ENCODE measurements at regions not wholly inside any gene's neighbourhood (a gene's known extent, or its start where the extent isn't known, plus 50 kb on each side); places are given as distances from the start of the nearest gene placed in this dataset.

- TF ChIP-seq IRF1 (CRISPR knock-in tag; IDR thresholded peaks at IDR 0.05) (no peak), RELA (CRISPR knock-in tag; IDR thresholded peaks at IDR 0.05; ENCODE audit: borderline replicate concordance) (no peak), NR3C1 (CRISPR knock-in tag; conservative IDR thresholded peaks at IDR 0.05; ENCODE audit: low read depth) (no peak), GABPB1 (CRISPR knock-in tag; IDR thresholded peaks at IDR 0.05) (no peak)
Observed at GRCh38 chr2:105522645-105523044, 123.8 kb upstream of the FHL2 start (continued).

GRCh38 chr2:105521616-105522015 lies 122.8 kb upstream of the FHL2 start:
- no peak overlapping the region for H3K4me3 Mint-ChIP-seq
- TF ChIP-seq SP1 (CRISPR knock-in tag; conservative IDR thresholded peaks at IDR 0.05): no peak
- no peak overlapping the region for H3K27ac Mint-ChIP-seq
- peaks cover 5% of the 10 kb centered on the region; the same call in 1 of the 2 replicates for H3K9me3 Mint-ChIP-seq
- ATAC-seq: no peak
- H3K36me3 Mint-ChIP-seq: no peaks in the 10 kb centered on the region
- no peaks in the 10 kb centered on the region for H3K27me3 Mint-ChIP-seq (ENCODE audit: low read depth)
- POLR2A ChIA-PET: interaction anchor here (0.5 to 1.0 kb wide), 2 partner anchors 15 to 151 kb away, joined by 3 to 5 read pairs; no protein-coding TSS in a partner anchor
- DNase-seq (ENCODE audit: low spot score): no peak
- CTCF ChIA-PET: interaction anchor here (0.8 to 1.2 kb wide), 10 partner anchors 67 to 450 kb away, joined by 3 to 9 read pairs (median 4); no protein-coding TSS in a partner anchor
- H3K4me1 Mint-ChIP-seq: no peaks in the 10 kb centered on the region

GRCh38 chr2:105521176-105521575 lies 122.3 kb upstream of the FHL2 start:
- TF ChIP-seq CTCF (IDR thresholded peaks at IDR 0.05) (peak; percentile 48), PRDM15 (CRISPR knock-in tag; IDR thresholded peaks at IDR 0.05) (no peak), IRF1 (CRISPR knock-in tag; IDR thresholded peaks at IDR 0.05) (no peak), FOXK1 (CRISPR knock-in tag; IDR thresholded peaks at IDR 0.05) (no peak), MYBL2 (CRISPR knock-in tag; IDR thresholded peaks at IDR 0.05) (no peak), GABPB1 (CRISPR knock-in tag; IDR thresholded peaks at IDR 0.05) (no peak), OVOL2 (CRISPR knock-in tag; IDR thresholded peaks at IDR 0.05; ENCODE audit: borderline replicate concordance) (no peak)
- TF ChIP-seq, protein P1, sequence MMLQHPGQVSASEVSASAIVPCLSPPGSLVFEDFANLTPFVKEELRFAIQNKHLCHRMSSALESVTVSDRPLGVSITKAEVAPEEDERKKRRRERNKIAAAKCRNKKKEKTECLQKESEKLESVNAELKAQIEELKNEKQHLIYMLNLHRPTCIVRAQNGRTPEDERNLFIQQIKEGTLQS (CRISPR knock-in tag; conservative IDR thresholded peaks at IDR 0.05): no peak
- ChIA-PET CTCF (interaction anchor here (0.6 to 1.2 kb wide), 22 partner anchors 24 to 619 kb away, joined by 3 to 9 read pairs (median 4); partner anchors contain the start of gene FHL2), POLR2A (interaction anchor here (0.5 to 1.0 kb wide), 2 partner anchors 14 to 150 kb away, joined by 3 to 5 read pairs; no protein-coding TSS in a partner anchor)
- no peak for ATAC-seq
- DNase-seq (ENCODE audit: low spot score): no peak
- H3K27ac Mint-ChIP-seq: no peak overlapping the region
- H3K9me3 Mint-ChIP-seq: peaks cover 5% of the 10 kb centered on the region; the same call in 1 of the 2 replicates
- no peaks in the 10 kb centered on the region for H3K4me1 Mint-ChIP-seq
- no peaks in the 10 kb centered on the region for H3K27me3 Mint-ChIP-seq (ENCODE audit: low read depth)
- H3K36me3 Mint-ChIP-seq: no peaks in the 10 kb centered on the region
- H3K4me3 Mint-ChIP-seq: no peak overlapping the region

DNA sequence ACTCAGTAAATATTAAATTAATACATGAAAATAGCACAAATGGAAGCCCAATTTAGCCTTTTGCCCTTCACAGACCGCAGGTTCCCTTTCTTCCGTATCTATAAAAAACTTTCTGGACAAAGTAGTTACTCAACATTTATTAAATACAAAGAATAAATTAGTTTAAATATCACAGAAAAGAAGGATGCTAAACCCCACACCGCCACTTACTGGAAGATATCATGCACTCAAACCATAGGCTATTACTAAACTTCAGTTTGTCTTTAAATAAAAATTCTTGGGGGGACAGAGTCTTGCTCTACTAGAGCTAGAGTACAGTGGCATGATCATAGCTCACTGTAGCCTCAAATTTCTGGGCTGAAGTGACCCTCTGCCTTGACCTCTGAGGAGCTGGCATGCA lies 120.7 kb upstream of the FHL2 start:
- ChIA-PET CTCF (interaction anchor here (1.0 kb wide), 1 partner anchor 150 kb away, joined by 3 read pairs; no protein-coding TSS in a partner anchor), POLR2A (interaction anchor here (1.2 kb wide), 1 partner anchor 135 kb away, joined by 3 read pairs; no protein-coding TSS in a partner anchor)
- Mint-ChIP-seq H3K9me3 (no peaks in the 10 kb centered on the region), H3K27ac (no peak overlapping the region), H3K4me1 (no peaks in the 10 kb centered on the region), H3K4me3 (no peak overlapping the region), H3K27me3 (ENCODE audit: low read depth) (no peaks in the 10 kb centered on the region), H3K36me3 (no peaks in the 10 kb centered on the region)
- DNase-seq (ENCODE audit: low spot score): no peak
- ATAC-seq: no peak
- TF ChIP-seq ZNF219 (CRISPR knock-in tag; IDR thresholded peaks at IDR 0.05; ENCODE audit: borderline replicate concordance): no peak
- TF ChIP-seq NFE2L1 (CRISPR knock-in tag; IDR thresholded peaks at IDR 0.05): no peak
- TF ChIP-seq, protein P2, sequence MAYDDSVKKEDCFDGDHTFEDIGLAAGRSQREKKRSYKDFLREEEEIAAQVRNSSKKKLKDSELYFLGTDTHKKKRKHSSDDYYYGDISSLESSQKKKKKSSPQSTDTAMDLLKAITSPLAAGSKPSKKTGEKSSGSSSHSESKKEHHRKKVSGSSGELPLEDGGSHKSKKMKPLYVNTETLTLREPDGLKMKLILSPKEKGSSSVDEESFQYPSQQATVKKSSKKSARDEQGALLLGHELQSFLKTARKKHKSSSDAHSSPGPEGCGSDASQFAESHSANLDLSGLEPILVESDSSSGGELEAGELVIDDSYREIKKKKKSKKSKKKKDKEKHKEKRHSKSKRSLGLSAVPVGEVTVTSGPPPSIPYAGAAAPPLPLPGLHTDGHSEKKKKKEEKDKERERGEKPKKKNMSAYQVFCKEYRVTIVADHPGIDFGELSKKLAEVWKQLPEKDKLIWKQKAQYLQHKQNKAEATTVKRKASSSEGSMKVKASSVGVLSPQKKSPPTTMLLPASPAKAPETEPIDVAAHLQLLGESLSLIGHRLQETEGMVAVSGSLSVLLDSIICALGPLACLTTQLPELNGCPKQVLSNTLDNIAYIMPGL (CRISPR knock-in tag; IDR thresholded peaks at IDR 0.05): no peak
- no peak for TF ChIP-seq RELA (CRISPR knock-in tag; IDR thresholded peaks at IDR 0.05; ENCODE audit: borderline replicate concordance)
- TF ChIP-seq ZNF138 (CRISPR knock-in tag; conservative IDR thresholded peaks at IDR 0.05): no peak
- TF ChIP-seq, protein P3, sequence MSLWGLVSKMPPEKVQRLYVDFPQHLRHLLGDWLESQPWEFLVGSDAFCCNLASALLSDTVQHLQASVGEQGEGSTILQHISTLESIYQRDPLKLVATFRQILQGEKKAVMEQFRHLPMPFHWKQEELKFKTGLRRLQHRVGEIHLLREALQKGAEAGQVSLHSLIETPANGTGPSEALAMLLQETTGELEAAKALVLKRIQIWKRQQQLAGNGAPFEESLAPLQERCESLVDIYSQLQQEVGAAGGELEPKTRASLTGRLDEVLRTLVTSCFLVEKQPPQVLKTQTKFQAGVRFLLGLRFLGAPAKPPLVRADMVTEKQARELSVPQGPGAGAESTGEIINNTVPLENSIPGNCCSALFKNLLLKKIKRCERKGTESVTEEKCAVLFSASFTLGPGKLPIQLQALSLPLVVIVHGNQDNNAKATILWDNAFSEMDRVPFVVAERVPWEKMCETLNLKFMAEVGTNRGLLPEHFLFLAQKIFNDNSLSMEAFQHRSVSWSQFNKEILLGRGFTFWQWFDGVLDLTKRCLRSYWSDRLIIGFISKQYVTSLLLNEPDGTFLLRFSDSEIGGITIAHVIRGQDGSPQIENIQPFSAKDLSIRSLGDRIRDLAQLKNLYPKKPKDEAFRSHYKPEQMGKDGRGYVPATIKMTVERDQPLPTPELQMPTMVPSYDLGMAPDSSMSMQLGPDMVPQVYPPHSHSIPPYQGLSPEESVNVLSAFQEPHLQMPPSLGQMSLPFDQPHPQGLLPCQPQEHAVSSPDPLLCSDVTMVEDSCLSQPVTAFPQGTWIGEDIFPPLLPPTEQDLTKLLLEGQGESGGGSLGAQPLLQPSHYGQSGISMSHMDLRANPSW (CRISPR knock-in tag; conservative IDR thresholded peaks at IDR 0.05; ENCODE audit: low read depth): no peak
- no peak for TF ChIP-seq FOXJ3 (CRISPR knock-in tag; IDR thresholded peaks at IDR 0.05; ENCODE audit: borderline replicate concordance)
- TF ChIP-seq CREB1 (CRISPR knock-in tag; IDR thresholded peaks at IDR 0.05): no peak

Measured in WTC11 (cell line).